GM18520 (cell line): ENCODE measurements at regions not wholly inside any gene's neighbourhood (a gene's known extent, or its start where the extent isn't known, plus 50 kb on each side); places are given as distances from the start of the nearest gene placed in this dataset.

Source experiments
- ATAC-seq: cut with Tn5 transposase; IDR thresholded peaks from one replicate; pipeline ENCODE4 v1.9.1; 2021; ENCODE audit not compliant: unreplicated experiment

DNA sequence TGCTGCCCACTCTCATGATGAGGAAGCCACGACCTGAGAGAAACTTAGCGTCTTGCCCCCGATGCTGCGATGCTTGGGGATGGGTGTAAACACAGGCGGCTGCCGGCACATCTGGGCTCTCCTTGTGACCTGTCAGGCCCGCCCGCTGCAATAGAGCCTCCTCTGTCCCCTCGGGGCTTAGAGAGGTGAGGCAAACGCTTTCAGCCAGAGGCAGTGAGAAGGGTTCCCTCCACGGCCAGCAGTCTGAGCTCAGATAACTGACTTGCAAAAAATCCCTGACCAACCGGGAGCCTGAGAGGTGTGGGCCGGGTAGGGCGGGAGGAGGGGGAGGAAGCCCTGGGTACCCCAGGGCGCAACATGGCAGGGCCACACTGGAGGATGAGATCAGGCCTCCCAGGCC lies 260.6 kb downstream of the C16orf95 start:
- no peak for ATAC-seq

DNA sequence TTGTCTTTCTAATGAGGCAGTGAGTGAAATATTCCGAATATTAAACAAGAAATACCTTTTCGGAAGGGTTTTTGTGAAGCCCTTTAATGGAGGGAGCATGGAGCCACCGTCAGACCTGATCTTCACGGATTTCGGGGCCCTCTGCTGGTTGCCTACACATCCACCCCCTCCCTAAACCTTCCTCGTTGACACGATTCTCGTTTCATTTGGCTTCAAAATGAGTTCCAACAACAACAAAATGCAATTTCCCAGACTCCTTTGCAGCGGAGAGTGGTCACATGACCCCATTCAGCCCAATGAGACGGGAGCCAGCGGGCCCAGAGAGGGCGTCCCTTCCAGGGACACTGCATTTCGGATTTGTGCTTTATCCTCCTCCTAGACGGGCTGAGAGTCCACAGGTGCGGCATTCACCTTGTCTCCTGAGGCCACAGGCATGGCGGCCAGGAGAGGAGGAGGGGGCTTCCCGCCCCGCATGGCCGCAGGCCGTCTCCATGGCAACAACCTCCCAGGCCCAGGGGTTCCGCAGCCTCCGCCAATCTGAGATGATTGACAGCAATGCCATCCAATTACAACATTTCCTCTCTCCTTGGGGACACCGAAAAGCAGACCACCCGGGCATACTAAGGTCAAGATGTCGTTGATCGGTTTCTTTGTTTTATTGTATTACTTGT lies 259.8 kb downstream of the C16orf95 start:
- no peak for ATAC-seq

DNA sequence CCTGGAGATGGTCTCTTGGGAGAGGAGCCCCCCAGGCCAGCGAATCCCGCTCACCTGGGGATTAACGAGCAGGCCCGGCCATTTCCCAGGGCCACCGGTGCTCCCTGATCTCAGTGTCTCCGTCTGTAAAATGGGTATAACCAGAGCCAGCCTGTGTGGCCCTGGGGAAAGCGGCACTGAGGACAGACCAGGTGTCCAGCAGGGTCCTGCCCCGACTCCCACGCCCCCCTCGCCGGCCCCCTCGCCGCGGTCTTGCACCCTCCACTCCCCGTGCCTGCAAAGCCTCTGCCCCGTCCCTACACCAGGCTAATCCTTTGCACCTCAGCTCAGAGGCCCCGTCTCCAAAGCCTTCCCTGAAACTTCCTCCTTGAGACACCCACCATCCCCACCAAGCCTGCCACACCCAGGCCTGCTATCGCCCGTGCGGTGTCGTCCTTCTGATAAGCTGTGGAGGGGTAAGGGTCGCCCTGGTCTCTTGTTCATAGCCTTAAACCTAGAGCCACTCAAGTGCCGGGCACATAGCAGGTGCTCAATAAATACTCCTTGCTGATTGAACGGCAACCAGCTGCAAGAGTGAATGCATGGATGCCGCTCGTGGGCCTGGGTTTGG lies 259.1 kb downstream of the C16orf95 start:
- no peak for ATAC-seq

DNA sequence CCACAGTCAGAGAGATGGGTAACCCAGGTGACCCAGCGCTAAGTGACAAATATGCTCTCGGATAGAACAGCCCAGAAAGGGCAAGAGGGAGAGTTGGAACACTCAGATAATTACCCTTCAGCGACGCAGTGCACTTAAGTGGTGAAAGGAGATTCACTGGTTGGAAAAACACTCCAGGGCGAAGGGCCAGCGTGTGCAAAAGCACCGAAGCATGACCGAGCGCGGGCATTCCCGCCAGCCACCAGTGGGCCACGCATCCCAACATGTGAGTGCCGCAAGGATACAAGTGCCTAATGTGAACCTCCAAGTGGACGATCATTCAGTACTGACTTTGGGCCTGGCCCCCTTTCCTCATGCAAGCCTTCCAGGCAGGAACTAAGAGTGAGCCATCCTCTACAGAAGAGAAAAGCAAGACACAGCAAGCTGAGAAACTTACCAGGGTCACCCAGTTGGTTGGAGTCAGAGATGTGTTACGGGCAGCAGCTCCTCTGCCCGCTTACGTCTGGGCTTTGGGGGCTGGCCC lies 258.4 kb downstream of the C16orf95 start:
- ATAC-seq, result no peak

DNA sequence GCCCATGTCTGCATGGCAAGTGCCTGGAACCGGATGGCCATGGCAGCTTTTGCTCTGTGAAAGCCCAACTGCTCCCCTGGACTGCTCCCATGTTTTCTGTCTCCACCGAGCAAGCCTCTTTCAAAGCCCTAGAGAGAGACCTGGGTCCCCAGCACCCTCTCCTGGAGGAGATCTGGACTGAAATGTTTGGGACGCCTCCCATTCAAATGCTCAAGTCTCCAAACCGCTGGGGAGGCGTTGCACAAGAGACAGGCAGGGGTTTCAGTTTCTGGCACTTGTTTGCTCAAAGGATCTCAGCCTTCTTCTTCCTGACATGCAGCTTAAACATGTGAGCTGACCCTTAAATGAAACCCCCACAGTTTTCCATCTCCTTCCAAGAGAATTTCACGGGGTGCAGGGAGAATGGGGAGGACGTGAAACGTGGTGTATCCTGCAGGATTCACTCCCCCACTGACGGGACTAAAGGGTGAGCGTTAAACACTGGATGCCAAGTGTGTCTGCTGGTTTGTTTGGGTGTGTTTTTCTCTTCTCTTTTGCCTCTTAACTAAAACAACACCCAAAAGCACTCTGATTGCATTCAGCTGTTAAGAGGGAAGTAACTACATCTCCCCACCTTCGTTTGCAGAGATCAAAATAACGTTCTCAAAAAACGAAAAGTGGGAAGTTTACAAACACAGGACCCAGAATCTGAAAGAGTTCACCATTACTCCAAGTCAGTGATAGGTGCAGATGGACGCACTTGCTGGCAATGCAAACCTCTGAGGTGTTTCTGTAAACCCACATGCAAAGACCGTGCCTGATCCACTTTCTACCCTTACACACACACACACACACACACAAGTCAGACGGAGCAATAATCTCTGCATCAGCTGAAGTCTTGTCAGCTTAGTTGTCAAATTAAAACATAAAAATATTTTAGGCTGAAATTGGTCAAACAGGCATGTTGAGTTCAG lies 256.9 kb downstream of the C16orf95 start:
- no peak for ATAC-seq

DNA sequence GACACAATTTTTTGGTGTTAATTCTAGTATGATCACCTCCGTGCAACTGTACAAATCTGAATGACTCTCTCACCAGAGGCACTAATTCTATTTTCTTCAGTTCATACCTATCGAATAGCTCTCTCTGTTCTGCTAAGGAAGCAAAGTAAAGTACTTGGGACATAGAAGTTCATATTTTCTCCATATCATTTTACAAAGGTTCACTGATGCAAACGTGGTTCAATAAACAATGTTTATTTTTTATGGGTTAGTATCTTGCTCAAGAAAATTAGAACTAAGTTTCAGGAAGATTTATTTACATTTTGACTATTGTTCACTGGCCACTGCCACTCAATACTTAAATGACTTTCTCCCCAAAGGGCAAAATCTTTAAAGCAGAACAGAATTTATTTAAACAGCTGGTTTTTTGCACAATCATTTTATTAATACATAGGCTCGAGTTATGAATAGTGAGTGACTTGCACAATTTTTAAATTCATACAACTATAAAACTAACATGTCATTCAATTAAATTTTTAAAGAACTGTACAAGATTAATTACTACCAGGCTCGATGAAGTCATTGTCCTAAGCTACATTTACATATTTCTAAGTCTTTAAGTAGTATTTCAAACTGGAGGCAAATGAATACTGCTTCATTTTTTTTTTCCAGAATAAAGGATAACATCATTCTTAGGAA lies 255.8 kb downstream of the C16orf95 start:
- no peak for ATAC-seq

DNA sequence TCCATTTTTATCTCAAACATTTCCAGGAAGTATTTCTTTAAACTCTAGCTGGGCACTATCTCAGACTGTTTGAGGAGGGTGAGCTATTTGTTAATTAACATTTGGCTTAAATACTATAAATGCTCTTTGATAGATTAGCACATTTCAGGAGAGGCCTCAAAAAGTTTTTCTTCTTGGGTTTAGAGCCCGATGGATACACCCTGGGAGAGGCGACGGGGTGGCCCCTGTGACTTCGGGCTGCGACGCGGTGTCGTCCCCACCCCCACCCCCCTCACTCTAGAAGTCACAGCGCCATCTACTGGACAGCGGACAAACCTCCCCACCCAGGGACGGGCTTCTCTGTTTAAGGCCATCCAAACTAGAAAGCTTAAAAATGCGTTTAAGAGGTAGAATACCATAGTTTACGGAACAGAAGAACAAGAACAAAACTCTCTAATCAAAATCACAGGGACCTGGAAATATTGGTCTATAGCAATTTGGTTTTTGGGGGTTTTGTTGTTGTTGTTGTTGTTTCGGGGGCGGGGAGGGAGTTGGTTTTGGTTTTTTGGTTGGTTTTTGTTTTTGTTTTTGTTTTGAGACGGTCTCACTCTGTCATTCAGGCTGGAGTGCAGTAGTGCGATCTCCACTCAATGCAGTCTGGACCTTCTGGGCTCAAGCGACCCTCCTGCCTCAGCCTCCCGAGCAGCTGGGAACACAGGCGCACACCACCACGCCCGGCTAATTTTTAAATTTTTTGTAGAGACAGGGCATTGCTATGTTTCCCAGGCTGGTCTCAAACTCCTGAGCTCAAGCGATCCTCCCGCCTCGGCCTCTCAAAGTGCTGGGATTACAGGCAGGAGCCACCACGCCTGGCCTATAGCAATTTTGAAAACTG lies 254.4 kb downstream of the C16orf95 start:
- no peak for ATAC-seq

DNA sequence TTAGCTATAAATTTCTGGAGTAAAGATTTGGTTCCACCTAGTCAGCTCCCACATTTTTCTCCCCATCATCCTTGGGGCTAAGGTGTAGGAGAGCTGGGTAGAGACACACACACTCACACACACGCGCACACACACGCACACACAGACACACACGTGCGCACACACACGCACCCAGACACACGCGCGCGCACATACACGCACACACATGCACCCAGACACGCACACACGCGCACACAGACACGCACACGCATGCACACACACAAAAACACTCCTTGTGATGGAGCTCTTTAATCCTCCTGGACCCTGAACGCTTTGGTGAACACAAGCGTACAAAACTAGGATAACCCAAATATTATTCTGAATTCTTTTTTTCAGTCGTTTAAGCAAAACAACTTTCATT lies 253.6 kb downstream of the C16orf95 start:
- no peak for ATAC-seq

DNA sequence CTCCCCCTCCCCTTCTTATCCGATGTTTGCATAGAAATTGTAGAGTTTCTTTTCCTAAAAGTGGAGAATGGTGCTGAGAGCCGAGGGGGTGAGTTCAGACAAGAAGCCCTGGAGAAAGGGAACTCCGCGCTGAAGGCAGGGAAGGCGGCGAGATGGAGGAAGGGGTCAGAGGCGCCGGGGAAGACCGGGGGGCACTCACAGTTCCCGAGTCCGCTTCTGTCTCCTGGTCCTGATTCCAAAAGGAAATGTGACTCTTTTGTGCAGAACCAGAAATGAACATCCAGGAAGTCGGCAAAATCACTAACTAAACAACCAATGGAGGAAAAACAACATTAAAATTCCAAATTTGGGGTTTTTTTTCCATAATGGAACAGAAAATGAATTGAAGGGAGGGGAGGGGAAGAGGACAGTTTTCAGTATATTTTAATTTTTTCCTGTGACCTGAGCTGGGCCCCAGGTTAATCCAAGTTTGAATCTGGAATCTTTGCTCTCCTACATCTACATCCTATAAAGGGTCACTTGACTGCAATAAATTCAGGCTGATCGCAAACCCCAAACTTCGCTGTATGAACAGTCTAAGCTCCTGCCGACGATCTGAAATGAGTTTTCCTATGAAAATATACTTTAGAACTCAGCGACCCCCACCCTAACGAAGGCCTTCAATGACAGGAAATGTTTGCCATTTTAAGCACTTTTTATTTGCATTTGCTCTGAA lies 252.3 kb downstream of the C16orf95 start:
- no peak for ATAC-seq

DNA sequence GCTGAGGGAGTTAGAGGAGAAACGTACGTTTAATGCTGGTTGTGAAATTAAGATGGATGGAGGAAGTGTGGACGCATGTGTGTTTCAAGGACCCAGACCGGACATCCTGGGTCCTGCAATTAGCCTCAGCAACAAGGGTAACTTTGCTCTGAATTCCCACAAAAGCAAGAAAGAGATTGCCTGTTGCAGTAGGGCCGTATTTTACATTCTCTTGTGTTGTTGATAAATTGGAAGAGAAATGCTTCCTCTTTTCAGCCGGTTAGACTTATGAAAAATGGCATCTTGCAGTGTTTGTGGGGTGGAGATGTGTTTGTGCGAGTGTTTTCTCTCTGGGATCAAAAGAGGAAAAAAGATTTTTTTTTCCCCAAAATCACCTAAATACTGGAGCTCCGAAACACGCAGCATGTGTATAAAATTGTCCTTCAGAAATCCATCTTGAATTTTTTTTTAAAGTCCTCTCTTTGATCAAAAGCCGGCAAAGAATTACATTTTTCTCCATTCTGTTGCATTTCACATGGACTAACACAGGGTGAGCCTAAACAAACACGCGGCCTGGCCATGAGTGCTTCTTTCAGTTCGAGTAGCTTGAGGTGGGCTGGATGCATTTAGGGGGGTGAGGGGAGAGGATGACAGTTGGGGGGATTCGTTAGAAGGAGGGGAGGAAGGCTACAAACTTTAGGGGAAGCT lies 251.6 kb downstream of the C16orf95 start:
- ATAC-seq, result no peak

DNA sequence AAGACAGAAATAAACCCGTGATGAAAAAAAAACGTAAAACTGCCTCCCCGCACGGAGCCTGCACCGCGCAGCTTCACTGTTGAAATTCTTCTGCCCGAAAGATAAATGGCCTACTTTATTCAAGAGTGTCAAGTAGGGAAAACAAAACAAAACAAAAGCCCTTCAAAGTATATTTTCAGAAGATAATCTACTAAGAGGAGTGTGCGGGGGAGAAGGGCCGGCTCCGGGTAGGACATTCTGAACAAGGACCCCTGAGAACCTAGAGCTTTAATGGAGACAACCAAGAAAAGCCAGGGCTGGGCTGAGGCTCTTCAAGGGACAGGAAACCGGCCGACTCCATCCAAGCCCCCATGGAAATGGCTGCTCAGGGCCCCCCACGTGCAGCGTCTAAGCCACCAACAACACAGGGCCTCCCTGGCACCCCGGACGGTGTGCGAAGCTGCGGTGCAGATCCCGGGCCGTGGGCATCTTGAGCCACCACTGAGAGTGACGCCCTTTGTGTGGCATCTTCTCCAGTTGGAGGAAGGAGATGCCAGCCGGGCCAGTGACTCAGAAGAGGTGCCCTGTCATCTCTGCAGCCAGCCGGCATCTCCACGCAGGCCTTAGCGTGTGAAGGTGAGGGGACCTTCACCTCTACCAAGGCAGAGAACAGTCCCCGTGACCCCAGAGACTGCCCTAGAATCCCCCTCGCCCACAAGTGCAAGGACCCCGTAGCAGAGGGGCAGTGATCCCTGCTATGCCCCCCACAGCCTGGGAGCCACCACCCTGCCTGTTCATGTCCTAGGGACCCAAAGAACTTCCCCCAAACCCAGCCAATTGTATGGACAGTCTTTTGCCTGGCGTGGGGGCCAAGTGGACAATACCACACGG lies 250.8 kb downstream of the C16orf95 start:
- no peak for ATAC-seq

DNA sequence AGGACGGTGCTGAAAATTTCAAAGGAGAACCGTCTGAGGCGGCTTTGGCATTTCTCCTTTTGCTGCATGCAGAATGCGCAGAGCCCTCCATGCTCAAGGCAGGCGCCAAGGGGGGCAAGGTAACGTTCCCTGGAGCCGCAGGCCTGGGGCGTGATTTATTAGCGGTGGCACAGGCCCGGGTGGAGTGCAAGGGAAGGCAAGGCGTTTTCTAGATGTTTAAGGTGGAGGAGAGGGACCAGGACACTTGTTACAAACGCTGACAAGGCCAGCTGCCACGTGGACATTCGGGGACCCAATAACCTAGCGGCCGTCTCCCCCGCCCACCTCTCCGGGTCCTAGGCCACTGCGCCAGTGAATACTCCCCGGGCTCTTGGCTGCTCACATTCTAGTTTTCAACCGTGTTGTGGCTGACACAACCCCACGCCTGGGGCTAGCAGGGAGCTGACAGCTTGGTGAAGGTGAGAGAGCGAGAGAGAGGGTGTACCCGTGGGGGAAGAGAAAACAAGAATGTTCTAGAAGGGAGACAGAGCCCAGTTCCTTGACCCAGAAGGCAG lies 250.1 kb downstream of the C16orf95 start:
- no peak for ATAC-seq

DNA sequence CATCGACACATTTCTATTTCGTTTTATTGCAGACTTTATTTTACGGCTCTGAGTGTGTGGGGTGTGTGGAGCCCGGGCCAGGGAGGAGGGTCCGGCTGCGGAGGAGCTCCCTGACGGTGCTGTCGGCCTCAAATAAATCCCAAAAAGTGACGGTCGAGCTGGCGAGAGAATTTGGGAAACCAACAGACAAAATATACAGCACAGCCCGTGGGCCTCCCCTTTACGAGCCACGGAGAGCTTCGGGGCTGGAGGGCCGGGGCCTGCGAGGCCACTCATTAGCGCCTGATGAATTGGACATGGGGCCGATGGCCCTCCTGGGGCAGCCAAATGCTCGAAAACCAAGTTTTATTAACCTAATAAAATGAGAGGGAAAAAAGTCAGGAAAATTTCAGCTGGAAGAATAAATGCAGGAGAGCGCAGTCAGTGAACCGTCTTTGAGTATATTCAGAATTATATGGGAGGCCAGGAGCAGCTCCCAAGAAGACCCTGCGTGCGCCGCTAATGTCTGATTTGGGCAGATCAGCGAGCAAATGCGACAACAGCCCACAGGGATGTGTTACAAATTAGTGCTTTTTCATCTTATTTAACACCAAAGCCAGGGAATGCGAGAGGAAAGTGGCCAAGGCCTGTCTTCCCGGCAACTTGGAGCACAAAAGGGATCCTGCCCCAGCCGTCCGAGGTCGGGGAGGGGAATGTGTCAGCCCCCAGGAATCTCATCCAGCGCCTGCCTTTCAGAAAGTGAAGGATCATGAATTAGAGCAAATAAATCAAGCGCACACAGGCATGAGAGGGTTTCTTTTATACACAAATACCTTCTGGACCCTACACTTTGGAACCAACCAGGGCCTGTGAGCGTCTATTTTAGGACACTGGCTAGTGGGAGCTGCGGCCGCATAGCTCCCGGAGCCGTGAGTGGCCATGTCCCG lies 249.1 kb downstream of the C16orf95 start:
- no peak for ATAC-seq

DNA sequence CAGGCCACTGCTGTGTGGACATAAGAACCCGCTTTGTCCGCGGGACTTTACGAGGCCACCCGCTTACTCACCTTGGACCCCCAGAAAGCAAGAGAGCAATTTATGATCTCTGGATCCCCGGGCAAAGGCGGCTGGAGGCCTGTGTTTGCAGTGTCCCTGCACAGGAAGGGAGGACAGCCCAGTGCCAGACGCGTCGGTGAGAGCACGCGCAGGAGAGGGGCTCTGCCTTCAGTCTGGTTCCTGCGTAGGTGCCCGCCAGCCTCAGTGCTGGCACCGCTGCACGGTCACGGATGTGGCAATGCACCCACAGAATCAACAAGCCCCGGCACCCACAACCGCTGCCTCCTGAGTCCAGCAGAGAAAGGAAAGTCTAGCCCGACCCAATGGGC lies 248.4 kb downstream of the C16orf95 start:
- ATAC-seq, result no peak

DNA sequence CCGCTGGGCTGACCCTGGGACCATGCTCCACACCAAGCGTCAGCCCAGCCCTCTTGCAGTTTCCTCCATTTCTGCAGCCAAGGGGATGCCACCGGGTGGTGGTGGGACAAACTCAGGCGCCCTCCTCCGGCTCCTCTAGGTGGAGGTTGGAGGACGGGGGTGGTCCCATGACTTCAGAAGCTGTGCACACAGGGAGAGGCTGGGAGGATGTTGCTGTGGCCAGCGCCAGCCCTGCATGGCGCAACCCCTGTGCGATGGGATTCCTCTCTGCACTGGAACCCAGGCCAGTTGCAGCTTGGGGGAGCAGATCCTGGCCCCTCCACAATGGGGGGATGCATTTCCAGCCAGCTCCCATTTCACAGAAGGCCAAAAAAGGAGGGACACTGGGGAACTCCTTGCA lies 246.5 kb downstream of the C16orf95 start:
- ATAC-seq, result no peak

DNA sequence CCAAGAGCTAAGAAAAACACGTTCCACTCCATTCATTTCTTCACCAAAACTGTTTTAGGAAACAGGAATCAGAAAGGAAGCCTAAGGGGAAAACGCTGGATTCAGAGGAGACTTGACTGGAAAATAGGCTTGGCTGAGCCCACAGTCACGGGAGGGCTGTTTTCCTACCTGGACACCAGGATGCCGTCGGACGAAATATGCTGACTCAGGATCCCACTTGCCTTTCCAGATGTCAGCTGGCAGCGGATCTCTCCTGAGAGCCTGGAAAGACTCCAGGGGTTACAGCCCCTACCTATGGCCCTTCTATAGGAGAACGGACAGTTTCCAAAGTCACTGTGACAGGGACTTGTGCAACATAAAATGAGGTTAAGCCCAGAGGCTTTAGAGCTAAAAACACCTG lies 245.1 kb downstream of the C16orf95 start:
- ATAC-seq, result no peak
